PC-3 (cell line): ENCODE measurements at regions not wholly inside any gene's neighbourhood (a gene's known extent, or its start where the extent isn't known, plus 50 kb on each side); places are given as distances from the start of the nearest gene placed in this dataset.

Experiments used
- CTCF ChIP-seq: fragments of 300-600 bp; sonication (generic); conservative IDR thresholded peaks from 2 replicates; pipeline ENCODE4 v1.5.1; 2017; ENCODE audit warnings: antibody characterized with exemption, low read depth, mild to moderate bottlenecking, low read length
- EZH2 ChIP-seq: fragments of 300-600 bp; sonication (generic); IDR thresholded peaks from one replicate; pipeline ENCODE4 v1.6.1; 2017; ENCODE audit warnings: antibody characterized with exemption, mild to moderate bottlenecking, low read length; ENCODE audit not compliant: unreplicated experiment
- EZH2phosphoT487 ChIP-seq: fragments of 300-600 bp; sonication (generic); IDR thresholded peaks from 2 replicates; pipeline ENCODE4 v1.6.1; 2018; ENCODE audit warnings: mild to moderate bottlenecking, antibody characterized with exemption, low read length, borderline replicate concordance

- TF ChIP-seq CTCF (no peak), EZH2 (no peak), EZH2phosphoT487 (no peak)
Measured at GRCh38 chr5:4420681-4421080, 719.4 kb upstream of the ADAMTS16 start.
